ENCODE measurements at regions not wholly inside any gene's neighbourhood (a gene's known extent, or its start where the extent isn't known, plus 50 kb on each side); places are given as distances from the start of the nearest gene placed in this dataset.
A peak's percentile ranks its signal among the peaks of the same experiment; 100 is the strongest.

GRCh38 chr13:59145381-59145780 is 1018.3 kb downstream of the DIAPH3 start:
- no peak for DNase-seq (ENCODE audit: low read depth in 2 of 2)
- H3K4me3 ChIP-seq (replicated peaks in 1 of 2; ENCODE audit: low read depth in 2 of 2, low read length in 2 of 2): no peak overlapping the region
- TF ChIP-seq CTCF (IDR thresholded peaks at IDR 0.05; ENCODE audit: low read depth, low read length): no peak

GRCh38 chr13:59157181-59157580 is 1006.5 kb downstream of the DIAPH3 start:
- peak in 1 of 2 donors; percentile 16 for DNase-seq (ENCODE audit: low read depth in 2 of 2)
- H3K4me3 ChIP-seq (replicated peaks in 1 of 2; ENCODE audit: low read depth in 2 of 2, low read length in 2 of 2): no peak overlapping the region
- TF ChIP-seq CTCF (IDR thresholded peaks at IDR 0.05; ENCODE audit: low read depth, low read length): no peak

- H3K4me3 ChIP-seq (replicated peaks in 1 of 2; ENCODE audit: low read depth in 2 of 2, low read length in 2 of 2): no peak overlapping the region
- DNase-seq (ENCODE audit: low read depth in 2 of 2): no peak
- no peak for TF ChIP-seq CTCF (IDR thresholded peaks at IDR 0.05; ENCODE audit: low read depth, low read length)
Observed at GRCh38 chr13:59166174-59166573, 997.6 kb downstream of the DIAPH3 start.

- TF ChIP-seq CTCF (IDR thresholded peaks at IDR 0.05; ENCODE audit: low read depth, low read length): no peak
- no peak overlapping the region for H3K4me3 ChIP-seq (replicated peaks in 1 of 2; ENCODE audit: low read depth in 2 of 2, low read length in 2 of 2)
- DNase-seq (ENCODE audit: low read depth in 2 of 2): no peak
Observed at GRCh38 chr13:59172076-59172475, 991.7 kb downstream of the DIAPH3 start.

- H3K4me3 ChIP-seq (replicated peaks in 1 of 2; ENCODE audit: low read depth in 2 of 2, low read length in 2 of 2): no peak overlapping the region
- TF ChIP-seq CTCF (IDR thresholded peaks at IDR 0.05; ENCODE audit: low read depth, low read length): peak; percentile 6
- no peak for DNase-seq (ENCODE audit: low read depth in 2 of 2)
Observed at GRCh38 chr13:59176775-59177174, 987.0 kb downstream of the DIAPH3 start.

- H3K4me3 ChIP-seq (replicated peaks in 1 of 2; ENCODE audit: low read depth in 2 of 2, low read length in 2 of 2): no peak overlapping the region
- peak; percentile 44 for TF ChIP-seq CTCF (IDR thresholded peaks at IDR 0.05; ENCODE audit: low read depth, low read length)
- peak; percentile 19 to 35 for DNase-seq (ENCODE audit: low read depth in 2 of 2)
Observed at GRCh38 chr13:59178344-59178743, 985.4 kb downstream of the DIAPH3 start.

GRCh38 chr13:59182241-59182640 is 981.5 kb downstream of the DIAPH3 start:
- DNase-seq (ENCODE audit: low read depth in 2 of 2): no peak
- TF ChIP-seq CTCF (IDR thresholded peaks at IDR 0.05; ENCODE audit: low read depth, low read length): no peak
- no peak overlapping the region for H3K4me3 ChIP-seq (replicated peaks in 1 of 2; ENCODE audit: low read depth in 2 of 2, low read length in 2 of 2)
